GM19467 (cell line): ENCODE measurements at regions not wholly inside any gene's neighbourhood (a gene's known extent, or its start where the extent isn't known, plus 50 kb on each side); places are given as distances from the start of the nearest gene placed in this dataset.

Experiments
- ATAC-seq: cut with Tn5 transposase; IDR thresholded peaks from one replicate; pipeline ENCODE4 v1.9.1; 2021; ENCODE audit warnings: mild to moderate bottlenecking, moderate library complexity; ENCODE audit not compliant: unreplicated experiment

DNA sequence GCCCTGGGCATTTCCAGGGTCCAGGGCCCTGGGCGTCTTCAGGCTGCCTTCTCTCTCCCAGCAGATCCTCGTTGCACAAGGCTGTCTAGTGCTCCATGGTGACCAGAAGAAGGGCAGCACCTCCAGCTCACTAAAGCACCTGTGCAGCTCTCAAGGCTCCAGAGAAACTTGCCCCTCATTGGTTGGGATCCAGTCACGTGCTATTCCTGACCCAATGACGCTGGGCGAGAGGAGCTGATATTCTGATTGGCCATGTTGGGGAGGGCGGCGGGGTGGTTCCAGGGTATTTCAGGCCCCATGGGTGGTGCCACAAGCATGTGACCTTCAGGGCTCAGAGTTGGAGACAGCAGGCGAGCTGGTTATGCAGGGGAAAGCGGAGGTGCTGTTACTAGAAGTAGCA lies 309.1 kb downstream of the TOX3 start:
- no peak for ATAC-seq

DNA sequence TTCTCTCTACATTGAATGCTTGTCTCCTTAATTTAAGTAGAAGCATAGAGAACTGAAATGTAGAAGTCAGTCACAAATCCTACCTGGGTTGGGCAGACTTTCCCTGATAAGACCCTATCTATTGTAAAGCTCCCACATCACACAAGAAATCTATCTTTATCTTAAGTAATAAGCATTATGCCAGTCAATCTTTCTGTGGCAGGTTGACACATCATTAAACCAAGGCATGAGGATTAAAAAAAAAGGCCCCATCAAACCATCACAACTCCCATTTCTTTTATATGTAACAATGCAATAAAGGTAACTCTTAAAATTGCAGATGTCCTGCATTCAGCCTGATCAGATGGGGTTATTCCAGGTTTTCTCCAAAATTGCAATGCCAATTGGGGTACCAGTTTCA lies 311.8 kb downstream of the TOX3 start:
- ATAC-seq = no peak

DNA sequence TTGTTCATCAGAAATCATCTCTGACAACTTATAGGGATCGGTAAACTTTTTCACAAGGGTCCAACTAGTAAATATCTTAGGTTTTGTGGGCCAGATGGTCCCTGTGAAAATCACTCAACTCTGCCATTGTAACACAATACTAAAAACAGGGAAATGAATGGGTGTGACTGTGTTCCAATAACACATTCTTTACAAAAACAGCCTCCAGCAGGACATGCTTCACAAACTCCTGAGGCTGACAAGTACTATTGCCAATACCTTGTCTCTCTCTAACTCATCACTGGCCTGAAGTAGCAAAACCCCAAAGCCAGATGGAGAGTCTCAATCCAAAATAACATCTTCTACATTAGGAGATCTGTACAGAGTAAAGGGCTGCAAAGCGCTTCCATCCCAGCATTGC lies 312.3 kb downstream of the TOX3 start:
- ATAC-seq = no peak

DNA sequence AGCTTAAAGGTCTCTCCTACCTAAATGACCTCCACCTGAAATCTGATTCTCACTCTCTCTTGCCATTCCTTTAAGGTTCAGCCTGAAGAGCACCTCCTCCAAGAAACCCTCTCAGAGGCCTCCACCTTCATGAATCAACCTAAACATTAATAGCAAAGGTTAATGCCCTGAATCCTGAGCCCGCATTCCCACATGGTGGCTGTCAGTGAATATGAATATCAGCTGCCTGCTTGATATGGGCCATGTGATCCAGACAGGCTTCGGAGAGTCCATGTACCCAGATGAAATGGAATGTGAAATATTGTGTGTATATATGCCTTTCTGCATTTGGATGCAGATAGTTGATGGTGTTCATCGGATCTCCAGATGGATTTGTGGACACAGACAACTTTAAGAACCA lies 317.5 kb downstream of the TOX3 start:
- ATAC-seq = no peak

DNA sequence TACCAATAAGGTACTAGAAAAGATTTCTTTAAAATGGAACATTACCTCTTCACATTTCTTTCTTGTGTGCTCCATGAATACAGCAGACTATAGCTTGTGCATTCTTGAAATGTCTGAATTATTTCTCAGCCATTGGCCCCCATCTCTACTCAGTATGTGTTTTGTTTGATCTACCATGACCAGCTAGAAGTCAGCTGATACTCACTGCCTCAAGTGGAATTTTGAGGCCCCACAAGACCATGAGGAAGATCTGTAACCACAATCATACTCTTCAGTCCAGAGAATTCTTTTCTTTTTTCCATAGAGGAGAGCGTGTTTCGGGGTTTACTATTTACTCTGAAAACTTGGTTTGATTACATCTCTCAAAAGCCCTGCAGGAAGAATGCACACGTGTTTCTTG lies 319.1 kb downstream of the TOX3 start:
- no peak for ATAC-seq

DNA sequence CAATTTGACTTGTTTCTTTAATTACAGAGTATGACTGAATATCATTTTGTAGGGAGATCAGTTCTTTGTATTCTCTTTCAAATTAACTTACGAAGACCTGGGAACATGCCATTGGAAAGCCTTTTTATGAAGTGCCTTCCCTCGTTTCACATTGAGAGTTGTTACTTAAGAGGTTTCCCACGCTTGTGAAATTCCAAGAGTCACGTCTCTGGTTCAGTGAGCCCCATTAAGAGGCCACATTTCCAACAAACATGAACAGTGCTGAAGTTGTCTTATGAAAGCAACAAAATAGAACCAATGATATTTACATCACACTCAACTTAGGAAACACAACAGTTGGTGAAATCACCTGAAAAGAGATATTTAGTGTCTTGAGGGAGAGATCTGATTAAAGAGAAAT lies 334.1 kb downstream of the TOX3 start:
- ATAC-seq = no peak

DNA sequence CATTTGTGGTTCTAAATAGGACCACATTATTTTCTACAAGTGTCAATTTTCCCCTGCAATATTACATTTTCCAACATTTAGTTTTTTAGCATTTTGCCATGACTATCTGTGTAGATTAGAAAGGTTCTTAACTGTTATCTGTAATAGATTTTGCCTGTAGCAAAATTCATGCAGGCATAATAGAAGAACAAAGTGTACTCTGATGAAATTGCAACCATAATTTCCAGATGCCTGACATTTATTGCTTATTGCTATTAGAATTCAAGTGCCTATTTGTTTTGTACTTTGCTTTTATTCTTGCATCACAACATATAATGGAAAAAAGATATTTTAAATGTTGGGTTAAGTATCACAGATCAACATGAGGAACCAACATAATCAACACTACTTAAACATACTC lies 337.7 kb downstream of the TOX3 start:
- ATAC-seq = no peak

DNA sequence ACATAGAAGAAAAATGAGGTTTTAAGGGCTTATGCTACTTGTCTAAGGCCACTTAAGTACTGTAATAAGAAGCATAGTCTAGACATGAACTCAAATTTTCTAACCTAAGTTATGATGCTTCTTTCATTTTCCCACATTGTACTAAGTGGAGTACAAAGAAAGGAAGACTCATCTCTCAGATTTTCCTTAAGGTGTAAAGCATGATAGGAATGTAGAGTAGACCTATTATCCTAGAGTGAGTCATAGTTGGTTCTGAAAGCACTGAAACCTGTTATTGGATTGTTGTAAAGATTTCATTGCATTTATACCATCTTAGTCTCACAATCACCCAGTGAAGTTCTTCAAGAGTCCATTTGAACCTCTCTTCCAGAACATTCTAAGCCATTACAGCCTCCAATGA lies 343.8 kb downstream of the TOX3 start:
- no peak for ATAC-seq

DNA sequence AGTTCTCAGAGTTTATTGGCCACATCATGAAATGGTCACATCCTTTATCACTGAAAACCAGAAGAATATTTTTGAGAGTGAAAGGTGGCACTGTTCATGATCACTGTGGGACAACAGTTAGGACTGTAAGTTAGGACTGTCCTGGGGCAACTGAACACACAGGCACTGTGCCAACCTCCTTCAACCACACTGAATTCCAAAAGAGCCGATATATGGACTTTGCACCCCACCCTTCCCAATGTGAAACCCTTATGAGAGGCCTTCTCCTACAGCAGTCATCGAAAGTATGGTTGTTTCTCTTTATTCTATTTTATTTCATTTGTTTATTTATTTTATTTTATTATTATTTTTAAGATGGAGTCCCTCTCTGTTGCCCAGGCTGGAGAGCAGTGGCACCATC lies 353.5 kb downstream of the TOX3 start:
- ATAC-seq = no peak

DNA sequence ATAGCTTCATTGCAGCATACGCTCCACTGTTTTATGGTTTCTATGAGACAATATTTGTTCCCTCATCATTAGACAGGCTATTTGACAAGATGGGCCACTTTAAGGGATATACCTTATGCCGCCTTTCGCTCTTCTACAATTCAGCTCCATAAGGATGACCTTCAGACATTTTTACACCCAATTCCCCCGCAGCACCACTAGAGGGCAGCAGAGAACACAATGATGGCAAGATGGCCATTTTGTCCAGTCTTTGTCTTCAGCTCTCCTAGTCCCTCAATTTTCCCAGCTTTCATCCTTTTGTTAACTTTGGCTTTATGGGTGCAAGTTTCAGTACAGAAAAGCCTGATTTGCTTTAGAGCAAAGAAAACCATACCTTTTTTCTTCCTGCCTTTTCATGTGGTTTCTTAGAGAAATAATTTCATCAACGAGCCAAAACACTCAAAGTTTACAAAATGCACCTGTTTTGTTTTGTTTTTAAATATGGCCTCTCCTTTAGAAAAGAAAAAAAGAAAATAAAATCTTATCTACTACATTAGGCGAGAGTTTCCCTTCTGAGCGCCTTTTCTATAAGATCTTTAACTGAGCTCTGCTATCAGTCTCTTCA lies 355.3 kb downstream of the TOX3 start:
- ATAC-seq = no peak

DNA sequence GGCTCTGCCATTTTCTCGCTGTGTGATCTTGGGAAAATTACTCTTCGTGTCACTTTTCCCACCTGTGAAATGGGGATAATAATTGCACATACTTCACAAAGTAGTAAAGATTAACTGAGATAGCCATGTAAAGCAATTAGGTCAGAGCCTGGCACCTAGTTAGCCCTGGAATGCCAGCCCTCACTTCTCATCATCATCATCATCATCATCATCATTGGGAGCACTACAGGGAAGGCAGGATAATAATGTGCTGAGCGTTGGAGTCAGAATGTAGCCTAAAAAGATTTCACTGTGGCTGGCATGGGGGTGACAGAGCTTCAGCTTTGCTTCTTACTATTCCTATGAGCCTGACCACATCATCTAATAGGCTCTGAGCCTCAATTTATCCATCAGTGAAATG lies 362.6 kb downstream of the TOX3 start:
- ATAC-seq = no peak

DNA sequence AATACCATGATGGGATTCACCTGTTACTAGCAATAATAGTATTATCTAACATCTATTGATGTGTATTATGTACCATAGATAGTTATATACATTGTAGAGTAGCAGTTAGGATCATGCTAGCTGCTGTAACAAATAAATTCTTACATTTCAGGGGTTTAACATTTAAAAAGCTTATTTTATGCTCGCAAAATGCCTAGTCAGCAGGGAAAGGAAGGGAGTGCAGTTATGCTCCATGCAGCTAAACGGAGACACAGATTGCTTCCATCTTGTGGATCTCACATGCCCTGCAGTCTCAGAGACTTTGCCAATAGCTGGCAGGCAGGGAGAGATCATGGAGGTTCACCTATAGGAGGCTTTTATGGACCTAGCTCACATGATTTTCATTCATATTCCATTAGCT lies 364.1 kb downstream of the TOX3 start:
- no peak for ATAC-seq

DNA sequence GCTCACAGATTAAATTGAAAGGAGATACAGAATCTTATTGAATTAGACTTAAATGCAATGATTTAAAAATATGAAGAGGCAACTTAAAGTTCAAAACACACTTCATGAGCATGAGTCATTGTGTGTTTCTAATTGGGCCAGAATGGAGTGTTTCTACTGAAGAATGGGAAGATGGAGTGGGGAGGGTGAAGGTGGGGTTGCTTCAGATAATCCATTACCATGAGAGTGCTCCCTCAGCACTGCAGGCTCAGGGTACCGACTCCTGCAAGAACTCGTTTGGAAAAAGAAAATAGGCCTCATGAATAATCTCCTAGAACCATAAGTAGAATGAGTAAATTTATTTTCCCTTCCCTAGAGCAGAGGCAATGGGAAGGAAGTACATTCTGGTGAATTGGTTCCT lies 372.8 kb downstream of the TOX3 start:
- no peak for ATAC-seq

DNA sequence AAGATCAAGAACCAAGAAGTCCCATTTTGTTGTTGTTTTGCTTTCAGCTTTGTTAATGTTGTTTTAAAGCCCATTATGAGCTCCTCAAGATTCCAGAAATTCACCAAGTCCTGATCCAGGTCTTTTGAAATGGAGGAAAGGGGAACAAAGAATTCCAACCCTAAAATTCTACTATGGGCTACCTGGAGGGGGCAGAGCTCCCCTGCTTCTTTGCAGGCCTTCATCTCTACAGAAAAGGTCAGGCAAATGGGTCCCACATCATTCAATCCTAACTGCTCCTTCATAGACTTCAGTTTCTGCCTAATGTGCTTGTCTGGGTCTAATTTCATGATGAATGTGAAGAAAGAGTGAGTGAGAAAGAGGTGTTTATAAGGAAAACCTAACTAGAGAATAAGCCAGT lies 375.5 kb downstream of the TOX3 start:
- ATAC-seq = no peak

DNA sequence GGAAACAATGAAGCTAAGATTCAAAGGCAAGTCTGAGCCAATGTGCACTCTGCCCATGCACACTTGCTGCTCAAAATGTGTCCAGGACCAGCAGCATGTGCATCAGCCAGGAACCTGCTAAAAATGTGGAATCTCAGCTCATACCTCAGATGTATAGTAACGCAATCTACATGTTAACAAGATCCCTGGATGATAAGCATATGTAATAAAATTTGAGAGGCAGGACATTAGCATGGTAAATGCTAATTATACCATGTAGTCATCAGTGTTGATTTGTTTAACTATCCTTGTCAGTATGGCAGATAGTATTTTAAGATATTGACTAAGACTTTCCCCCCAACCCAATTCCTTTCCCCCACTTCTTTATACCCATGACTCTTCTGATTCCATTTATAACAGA lies 379.6 kb downstream of the TOX3 start:
- ATAC-seq = no peak

DNA sequence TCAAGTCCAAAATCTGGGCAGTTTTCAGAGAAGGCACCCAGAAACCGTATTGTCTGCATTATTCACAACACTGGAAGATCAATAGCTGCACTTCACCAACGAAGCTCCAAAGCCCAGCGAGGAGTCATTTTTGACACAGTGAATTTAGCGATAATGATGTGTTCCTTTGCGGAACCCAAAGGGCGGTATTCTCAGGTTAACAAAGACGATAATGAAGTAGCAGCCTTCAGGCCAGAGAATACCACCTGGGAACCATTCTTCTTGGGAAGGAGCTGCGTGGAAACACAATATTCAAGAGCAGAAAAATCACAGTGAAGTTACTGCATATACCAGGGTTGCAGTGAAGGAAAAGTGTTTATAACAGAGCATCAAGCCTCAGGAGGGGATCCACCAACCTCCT lies 381.0 kb downstream of the TOX3 start:
- no peak for ATAC-seq

DNA sequence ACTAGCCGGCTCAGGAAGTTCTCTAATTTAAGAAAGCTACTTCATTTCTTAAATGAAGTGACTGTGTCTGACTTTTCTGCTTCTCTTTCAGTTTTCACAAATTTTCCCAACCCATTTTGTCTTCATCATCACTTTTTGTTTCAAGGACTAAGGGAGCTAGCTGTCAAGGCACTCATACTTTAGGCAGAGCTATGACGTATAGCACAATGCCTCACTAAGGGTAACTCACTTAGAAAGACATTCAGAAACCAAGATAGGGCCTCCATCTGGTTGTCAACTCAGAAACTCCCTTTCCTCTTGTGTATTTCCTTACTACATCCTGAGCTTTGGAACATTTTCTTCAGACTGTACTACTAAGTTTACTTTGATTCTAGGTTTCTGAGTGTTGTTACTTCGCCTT lies 397.9 kb downstream of the TOX3 start:
- ATAC-seq = no peak

DNA sequence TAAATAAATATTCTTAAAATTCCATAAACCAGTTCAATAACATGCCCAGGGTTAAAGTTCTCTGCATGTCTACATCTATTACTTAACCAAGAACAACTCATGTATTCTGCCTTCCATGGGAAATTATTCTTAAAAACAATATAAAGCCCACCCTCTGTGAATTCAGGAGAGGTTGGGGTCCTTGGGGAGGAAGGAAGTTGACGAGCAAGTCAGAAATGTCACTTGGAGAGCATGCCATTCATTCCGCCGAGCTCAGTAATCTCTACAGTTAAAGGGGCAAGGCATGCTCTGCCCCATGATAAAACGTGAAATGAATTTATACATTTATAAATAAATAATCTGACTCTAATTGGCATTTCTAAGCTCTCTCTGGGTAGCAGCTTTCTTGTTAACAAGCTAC lies 405.1 kb downstream of the TOX3 start:
- no peak for ATAC-seq

DNA sequence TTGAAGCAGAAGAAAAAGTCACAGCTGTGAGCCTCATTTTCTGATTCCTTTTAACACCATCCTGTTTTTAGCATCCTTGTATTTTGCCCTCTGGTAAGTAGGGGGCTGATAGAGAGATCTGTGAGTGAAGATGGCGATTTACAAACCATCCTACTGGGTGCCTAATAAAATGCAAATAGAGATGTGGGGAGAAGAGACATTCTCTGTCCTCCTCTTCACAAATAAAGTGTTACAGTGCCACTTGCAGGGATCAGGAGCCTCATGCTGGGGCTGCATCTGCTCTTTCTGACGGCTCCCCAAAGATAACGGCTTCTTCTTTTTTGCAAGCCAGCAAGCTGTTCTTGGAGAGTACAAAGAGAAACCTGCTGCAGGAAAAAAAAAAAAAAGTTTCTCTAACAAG lies 418.6 kb downstream of the TOX3 start:
- ATAC-seq = no peak

DNA sequence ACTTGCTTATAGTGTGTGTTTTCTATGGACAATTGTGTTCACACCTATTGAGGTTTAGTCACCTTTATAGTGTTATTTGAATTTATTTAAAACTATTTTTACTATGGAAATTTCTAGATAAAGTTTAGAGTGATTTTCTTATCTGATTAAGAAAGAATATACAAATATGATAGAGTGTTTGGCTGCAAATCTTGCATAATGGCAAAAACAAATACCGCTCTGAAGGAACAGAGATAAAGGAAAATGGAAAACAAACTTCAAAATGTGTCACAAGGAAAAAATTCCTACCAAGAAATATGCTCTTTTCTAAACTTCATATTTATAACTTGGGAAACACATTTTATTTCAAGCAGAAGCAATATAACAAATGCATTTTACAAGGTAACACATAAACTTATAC lies 423.1 kb downstream of the TOX3 start:
- no peak for ATAC-seq

DNA sequence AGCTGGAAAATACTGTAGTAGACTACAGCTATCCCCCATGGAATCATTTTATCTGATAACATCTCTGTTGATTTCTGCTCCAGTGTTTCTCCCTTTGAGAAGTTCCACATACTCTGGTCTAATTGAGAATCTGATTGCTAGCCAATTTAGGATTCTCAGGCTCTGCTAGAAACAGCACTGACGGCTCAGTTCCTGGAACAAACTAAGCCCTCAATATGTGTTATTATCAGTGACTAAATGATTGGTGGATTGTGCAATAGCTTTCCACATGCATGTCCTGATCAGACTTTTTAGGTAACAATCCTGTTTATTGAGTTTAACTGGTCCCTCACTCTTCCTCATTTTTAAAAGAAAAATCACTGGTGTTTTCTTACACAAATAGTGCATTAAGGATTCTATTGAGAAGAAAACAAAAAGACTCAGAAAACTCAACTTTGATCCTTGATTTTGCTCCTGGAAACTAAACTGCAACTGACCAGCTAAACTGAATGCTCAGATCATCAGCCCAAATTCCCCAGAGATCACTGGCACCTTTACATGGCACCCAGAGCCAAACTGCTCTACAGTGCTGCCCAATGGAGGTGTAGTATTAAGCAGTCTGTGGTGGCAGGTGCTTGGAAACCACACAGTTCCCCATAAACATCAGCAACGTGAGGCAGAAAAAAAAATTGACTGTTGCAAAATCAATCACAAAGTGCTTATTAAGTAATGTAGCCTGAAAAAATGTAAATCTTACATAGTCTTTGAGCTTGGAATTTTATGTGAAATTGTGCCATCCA lies 423.7 kb downstream of the TOX3 start:
- no peak for ATAC-seq

DNA sequence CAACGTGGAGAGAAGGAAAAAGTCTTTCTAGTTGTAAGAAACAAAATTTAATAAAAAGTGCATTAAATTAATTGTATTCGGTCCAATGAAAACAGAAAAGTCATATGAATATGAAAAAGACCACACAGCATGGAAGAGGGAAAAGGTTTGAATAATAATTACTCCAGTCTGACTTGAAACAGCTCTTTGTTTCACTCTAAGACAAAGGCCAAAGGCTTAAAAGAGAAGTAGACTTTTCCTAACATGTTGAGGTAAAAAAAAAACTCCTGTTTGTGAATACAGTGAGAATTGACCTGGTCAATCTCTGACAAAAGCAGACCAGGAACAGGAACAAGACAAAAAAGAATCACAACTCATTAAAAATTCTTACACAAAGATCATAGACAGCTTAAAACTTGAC lies 429.8 kb downstream of the TOX3 start:
- ATAC-seq = no peak

DNA sequence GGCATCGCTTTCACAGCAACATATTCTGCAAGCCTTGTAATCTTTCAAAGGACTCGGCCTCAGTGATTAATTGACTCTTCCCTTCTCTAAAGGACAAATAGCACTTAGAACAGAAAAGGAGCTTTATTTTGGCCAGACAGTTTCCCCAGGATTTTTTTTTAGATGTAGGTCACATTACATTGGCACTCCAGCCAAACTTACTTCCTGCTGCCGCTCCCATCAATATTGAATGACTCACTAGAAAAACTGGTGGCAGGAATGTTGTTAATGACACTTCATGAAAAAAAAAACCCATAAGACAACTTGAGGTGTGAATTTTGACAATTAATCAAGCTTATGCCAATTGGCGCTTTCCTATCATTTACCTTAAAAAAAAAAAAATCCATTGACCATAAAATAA lies 432.6 kb downstream of the TOX3 start:
- ATAC-seq = no peak
